PC-9 (cell line): ENCODE measurements at regions not wholly inside any gene's neighbourhood (a gene's known extent, or its start where the extent isn't known, plus 50 kb on each side); places are given as distances from the start of the nearest gene placed in this dataset.

ENCODE experiments used
- BruUV-seq: library from RNA; stranded (reverse); fragments of 400-500 nt; replicated peaks from 2 replicates; lab custom pipeline; 2021; lab: Mats Ljungman, UMichigan
- CTCF ChIA-PET: fragments of 300-600 bp; sonication (Branson Sonifier 250); formaldehyde crosslinking; loops from one replicate; lab custom pipeline; 2022; ENCODE audit warnings: antibody characterized with exemption; lab: Charles Lee
- POLR2A ChIA-PET: fragments of 300-600 bp; sonication (Branson Sonifier 250); formaldehyde crosslinking; loops from one replicate; lab custom pipeline; 2022; ENCODE audit warnings: antibody characterized with exemption; ENCODE audit not compliant: unreplicated experiment; lab: Charles Lee
- DNase-seq, 2 experiments: peaks; one replicate each; pipeline versions ENCODE4 v3.0.0 to v3.0.0-alpha.2; 2015 to 2022; ENCODE audit warnings: mixed read lengths in 1 of 2
- H2AFZ ChIP-seq: fragments of 200-600 bp; sonication (generic); 2 replicates; pipeline ENCODE4 v1.8.1; 2017; ENCODE audit warnings: antibody characterized with exemption
- H3F3A ChIP-seq: fragments of 200-600 bp; sonication (generic); 2 replicates; pipeline ENCODE4 v1.8.1; 2017; ENCODE audit warnings: antibody characterized with exemption, mild to moderate bottlenecking, low read depth; ENCODE audit not compliant: insufficient read depth
- H3K27ac ChIP-seq: fragments of 200-600 bp; sonication (generic); 2 replicates; pipeline ENCODE4 v1.6.1; 2016; ENCODE audit warnings: mixed run types
- H3K27me3 ChIP-seq: fragments of 200-600 bp; sonication (generic); 2 replicates; pipeline ENCODE4 v1.6.1; 2016; ENCODE audit warnings: low read depth, mixed run types; ENCODE audit not compliant: insufficient read depth
- H3K36me3 ChIP-seq: fragments of 200-600 bp; sonication (generic); 2 replicates; pipeline ENCODE4 v1.6.1; 2016; ENCODE audit warnings: low read depth, mixed run types
- H3K4me1 ChIP-seq: fragments of 200-600 bp; sonication (generic); replicated peaks from 2 replicates; pipeline ENCODE4 v1.6.1; 2016; ENCODE audit warnings: mixed run types; ENCODE audit not compliant: insufficient read depth
- H3K4me2 ChIP-seq: fragments of 200-600 bp; sonication (generic); 2 replicates; pipeline ENCODE4 v1.6.1; 2017; ENCODE audit warnings: mixed run types
- H3K4me3 ChIP-seq: fragments of 200-600 bp; sonication (generic); 2 replicates; pipeline ENCODE4 v1.6.1; 2016; ENCODE audit warnings: mixed run types
- H3K79me2 ChIP-seq: fragments of 200-600 bp; sonication (generic); 2 replicates; pipeline ENCODE4 v1.6.1; 2017; ENCODE audit warnings: low read depth, mixed run types
- H3K9me2 ChIP-seq: fragments of 200-600 bp; sonication (generic); 2 replicates; pipeline ENCODE4 v1.8.1; 2017; ENCODE audit warnings: mild to moderate bottlenecking; ENCODE audit not compliant: insufficient read depth
- H3K9me3 ChIP-seq: fragments of 200-600 bp; sonication (generic); 2 replicates; pipeline ENCODE4 v1.8.1; 2016; ENCODE audit warnings: low read depth; ENCODE audit not compliant: insufficient read depth
- H4K20me1 ChIP-seq: fragments of 200-600 bp; sonication (generic); 2 replicates; pipeline ENCODE4 v1.8.1; 2017; ENCODE audit not compliant: insufficient read depth
- CTCF ChIP-seq: fragments of 200-600 bp; sonication (generic); conservative IDR thresholded peaks from 2 replicates; pipeline ENCODE4 v1.6.1; 2017; ENCODE audit warnings: mixed run types, antibody characterized with exemption, mild to moderate bottlenecking, moderate library complexity
- EZH2 ChIP-seq: fragments of 200-600 bp; sonication (generic); IDR thresholded peaks from 2 replicates; pipeline ENCODE4 v1.8.0; 2017; ENCODE audit warnings: antibody characterized with exemption, low read depth
- intact Hi-C: fragments of 100-400 bp; cut with micrococcal nuclease; formaldehyde crosslinking; loops from one replicate; pipeline ENCODE4 v1.10.0; 2022; ENCODE audit not compliant: unreplicated experiment

GRCh38 chr7:86453454-86453853 lies 190.3 kb upstream of the GRM3 start:
- no peaks in the 10 kb centered on the region for H3K9me2 ChIP-seq
- intact Hi-C loops = no loop called here
- H3F3A ChIP-seq = no peaks in the 10 kb centered on the region
- ChIA-PET POLR2A (no interaction called here), CTCF (no interaction called here)
- H3K27ac ChIP-seq = no peak overlapping the region
- no peak for DNase-seq
- BruUV-seq = no TSS peak
- no peaks in the 10 kb centered on the region for H3K36me3 ChIP-seq
- H4K20me1 ChIP-seq = no peaks in the 10 kb centered on the region
- H2AFZ ChIP-seq = no peak overlapping the region
- H3K4me3 ChIP-seq = no peak overlapping the region
- H3K4me2 ChIP-seq = no peak overlapping the region
- H3K79me2 ChIP-seq = no peaks in the 10 kb centered on the region
- TF ChIP-seq EZH2 = no peak
- no peak for TF ChIP-seq CTCF
- H3K9me3 ChIP-seq = no peaks in the 10 kb centered on the region
- H3K27me3 ChIP-seq = no peaks in the 10 kb centered on the region
- H3K4me1 ChIP-seq = no peaks in the 10 kb centered on the region

DNA sequence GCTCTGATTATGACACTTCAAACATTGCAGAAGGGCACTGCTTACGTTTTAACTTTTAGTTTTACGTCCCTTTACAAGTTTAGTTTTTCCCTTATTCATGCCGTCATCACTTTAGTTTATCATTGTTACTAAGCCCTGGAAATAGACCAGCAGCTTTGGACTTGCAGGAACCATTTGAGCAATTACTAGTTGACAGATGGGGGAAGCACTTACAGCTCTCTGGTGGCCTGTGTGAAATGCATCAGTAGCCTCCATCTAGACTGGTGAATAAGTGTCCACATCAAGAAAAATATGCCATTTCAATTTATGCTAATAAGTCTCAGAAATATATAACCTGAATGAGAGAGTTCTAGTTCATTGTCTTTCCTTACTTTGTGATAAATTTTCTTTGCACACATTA lies 194.9 kb upstream of the GRM3 start:
- TF ChIP-seq EZH2 = no peak
- TF ChIP-seq CTCF = no peak
- H3K9me3 ChIP-seq = no peaks in the 10 kb centered on the region
- intact Hi-C loops = no loop called here
- H3K27ac ChIP-seq = no peak overlapping the region
- no peaks in the 10 kb centered on the region for H3K27me3 ChIP-seq
- POLR2A ChIA-PET = no interaction called here
- CTCF ChIA-PET = no interaction called here
- H3K9me2 ChIP-seq = no peaks in the 10 kb centered on the region
- no peaks in the 10 kb centered on the region for H3F3A ChIP-seq
- H2AFZ ChIP-seq = no peak overlapping the region
- no TSS peak for BruUV-seq
- no peaks in the 10 kb centered on the region for H3K79me2 ChIP-seq
- no peaks in the 10 kb centered on the region for H3K36me3 ChIP-seq
- H3K4me2 ChIP-seq = no peak overlapping the region
- H3K4me3 ChIP-seq = no peak overlapping the region
- no peak for DNase-seq
- no peaks in the 10 kb centered on the region for H3K4me1 ChIP-seq
- H4K20me1 ChIP-seq = no peaks in the 10 kb centered on the region

DNA sequence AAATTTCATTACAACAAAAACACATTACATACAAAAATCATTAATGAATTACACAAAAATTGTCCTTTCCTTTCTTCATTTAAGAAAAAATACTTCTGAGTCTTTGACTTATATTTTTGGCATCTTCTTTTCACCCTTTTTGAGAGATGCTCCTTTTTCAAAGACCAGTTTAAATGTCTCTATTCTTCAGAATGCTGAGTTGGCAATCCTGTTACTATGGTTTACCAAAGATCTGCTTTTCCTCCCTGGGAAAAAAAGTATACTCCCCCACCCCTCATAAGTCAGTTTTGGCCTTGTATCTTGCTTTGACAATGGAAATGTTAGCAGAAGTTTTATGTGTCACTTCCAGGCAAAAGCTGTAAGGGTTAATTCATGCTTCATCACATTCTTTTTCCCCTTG lies 198.4 kb upstream of the GRM3 start:
- POLR2A ChIA-PET = no interaction called here

More for the DNA sequence above, 198.4 kb upstream of the GRM3 start:
- H3K27me3 ChIP-seq = no peaks in the 10 kb centered on the region
- TF ChIP-seq CTCF (no peak), EZH2 (no peak)
- no peaks in the 10 kb centered on the region for H4K20me1 ChIP-seq
- H3K4me1 ChIP-seq = no peaks in the 10 kb centered on the region
- H3K4me3 ChIP-seq = no peak overlapping the region
- H2AFZ ChIP-seq = no peak overlapping the region
- no peak overlapping the region for H3K27ac ChIP-seq
- intact Hi-C loops = no loop called here
- no peaks in the 10 kb centered on the region for H3F3A ChIP-seq
- no TSS peak for BruUV-seq
- no peaks in the 10 kb centered on the region for H3K36me3 ChIP-seq
- CTCF ChIA-PET = no interaction called here
- H3K9me3 ChIP-seq = no peaks in the 10 kb centered on the region
- H3K4me2 ChIP-seq = no peak overlapping the region
- DNase-seq = no peak
- no peaks in the 10 kb centered on the region for H3K79me2 ChIP-seq
- no peaks in the 10 kb centered on the region for H3K9me2 ChIP-seq
